SKM-1 (cell line): ENCODE measurements at regions not wholly inside any gene's neighbourhood (a gene's known extent, or its start where the extent isn't known, plus 50 kb on each side); places are given as distances from the start of the nearest gene placed in this dataset.

ENCODE experiments used
- DNase-seq: peaks from one replicate; lab custom pipeline; 2025; ENCODE audit not compliant: unreplicated experiment; lab: John Stamatoyannopoulos, UW

- DNase-seq: no peak
Measured at GRCh38 chr21:32135401-32136363, 143.2 kb downstream of the MIS18A start.

GRCh38 chr21:32134441-32135130 is 144.3 kb downstream of the MIS18A start:
- DNase-seq: no peak

- DNase-seq: no peak
Measured at GRCh38 chr21:32132881-32133280, 146.0 kb downstream of the MIS18A start.

- no peak for DNase-seq
Measured at GRCh38 chr21:32132409-32132808, 146.4 kb downstream of the MIS18A start.

- DNase-seq: no peak
Measured at GRCh38 chr21:32131960-32132359, 146.9 kb downstream of the MIS18A start.

GRCh38 chr21:32131164-32131563 is 147.7 kb downstream of the MIS18A start:
- no peak for DNase-seq

GRCh38 chr21:32130031-32130891 is 148.6 kb downstream of the MIS18A start:
- no peak for DNase-seq

- no peak for DNase-seq
Measured at GRCh38 chr21:32127081-32127480, 151.8 kb downstream of the MIS18A start.

- DNase-seq: no peak
Measured at GRCh38 chr21:32122082-32122481, 156.8 kb downstream of the MIS18A start.

- no peak for DNase-seq
Measured at GRCh38 chr21:32120230-32120629, 158.6 kb downstream of the MIS18A start.

- DNase-seq: no peak
Measured at GRCh38 chr21:32119811-32120210, 159.0 kb downstream of the MIS18A start.

- DNase-seq: no peak
Measured at GRCh38 chr21:32119389-32119788, 159.5 kb downstream of the MIS18A start.

- no peak for DNase-seq
Measured at GRCh38 chr21:32114419-32115035, 164.3 kb downstream of the MIS18A start.

- no peak for DNase-seq
Measured at GRCh38 chr21:32113486-32113885, 165.4 kb downstream of the MIS18A start.

GRCh38 chr21:32112195-32112594 is 166.7 kb downstream of the MIS18A start:
- no peak for DNase-seq

- DNase-seq: no peak
Measured at GRCh38 chr21:32108566-32108965, 170.3 kb downstream of the MIS18A start.

- DNase-seq: no peak
Measured at GRCh38 chr21:32103361-32103760, 175.5 kb downstream of the MIS18A start.

- no peak for DNase-seq
Measured at GRCh38 chr21:32102426-32102825, 176.4 kb downstream of the MIS18A start.

GRCh38 chr21:32101277-32101676 is 177.6 kb downstream of the MIS18A start:
- DNase-seq: no peak

- no peak for DNase-seq
Measured at GRCh38 chr21:32100423-32100822, 178.4 kb downstream of the MIS18A start.
